Erythroblast (primary cell): ENCODE measurements at regions not wholly inside any gene's neighbourhood (a gene's known extent, or its start where the extent isn't known, plus 50 kb on each side); places are given as distances from the start of the nearest gene placed in this dataset.

Source experiments
- GATA1 ChIP-seq: IDR thresholded peaks from 2 replicates; pipeline ENCODE4 v1.6.1; 2011; ENCODE audit warnings: low read depth, mild to moderate bottlenecking, control low read depth, low read length, moderate library complexity
- POLR2A ChIP-seq: IDR thresholded peaks from 2 replicates; pipeline ENCODE4 v1.6.1; 2011; ENCODE audit warnings: mild to moderate bottlenecking, low read length

DNA sequence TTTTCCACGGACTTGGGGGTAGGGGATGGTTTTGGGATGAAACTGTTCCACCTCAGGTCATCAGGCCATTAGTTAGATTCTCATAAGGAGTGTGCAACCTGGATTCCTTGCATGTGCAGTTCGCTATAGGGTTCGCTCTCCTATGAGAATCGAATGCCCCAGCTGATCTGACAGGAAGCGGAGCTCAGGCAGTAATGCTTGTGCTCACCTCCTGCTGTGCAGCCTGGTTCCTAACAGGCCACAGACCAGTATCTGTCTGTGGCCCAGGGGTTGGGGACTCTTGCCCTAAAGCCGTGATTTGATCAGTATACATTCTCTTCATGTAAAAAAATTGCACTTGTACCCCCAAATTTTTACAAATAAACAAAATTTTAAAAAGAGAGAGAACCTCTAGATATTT, 219.4 kb upstream of the CPNE8 start:
- no peak for TF ChIP-seq POLR2A
- no peak for TF ChIP-seq GATA1
